IMR-90 (cell line): ENCODE measurements at regions not wholly inside any gene's neighbourhood (a gene's known extent, or its start where the extent isn't known, plus 50 kb on each side); places are given as distances from the start of the nearest gene placed in this dataset.

Experiments
- ATAC-seq: fragments of 200-7000 bp; cut with Tn5 transposase; 2 replicates; pipeline ENCODE4 v1.9.1; 2020; ENCODE audit warnings: low read depth, mild to moderate bottlenecking, moderate library complexity
- BruUV-seq: library from RNA; stranded (reverse); fragments of 400-500 nt; replicated peaks from 2 replicates; lab custom pipeline; 2021; lab: Mats Ljungman, UMichigan
- CTCF ChIA-PET: fragments of 300-600 bp; formaldehyde crosslinking; extraction: SDS; loops from one replicate; lab custom pipeline; 2021; ENCODE audit warnings: antibody characterized with exemption; lab: Yijun Ruan, JAX
- POLR2A ChIA-PET: fragments of 300-600 bp; sonication (Branson Sonifier 250); formaldehyde crosslinking; loops from one replicate; lab custom pipeline; 2022; ENCODE audit warnings: antibody characterized with exemption; ENCODE audit not compliant: unreplicated experiment; lab: Charles Lee
- DNase-seq: peaks from one replicate; pipeline ENCODE4 v3.0.0; 2013
- H2AFZ ChIP-seq: replicated peaks from 2 replicates; pipeline ENCODE3; 2013; ENCODE audit warnings: low read length, mild to moderate bottlenecking; ENCODE audit not compliant: poor library complexity
- H2AK5ac ChIP-seq: 2 replicates; pipeline ENCODE4 v1.6.1; 2013; ENCODE audit warnings: low read depth, low read length, inconsistent platforms
- H2AK9ac ChIP-seq: replicated peaks from 2 replicates; pipeline ENCODE3; 2013; ENCODE audit warnings: mild to moderate bottlenecking, low read depth, low read length, moderate library complexity; ENCODE audit not compliant: poor library complexity
- H2BK120ac ChIP-seq: 2 replicates; pipeline ENCODE4 v1.6.1; 2013; ENCODE audit warnings: low read depth, low read length, inconsistent platforms
- H2BK15ac ChIP-seq: 3 replicates; pipeline ENCODE4 v1.6.1; 2013; ENCODE audit warnings: low read depth, low read length, inconsistent platforms
- H2BK20ac ChIP-seq: 2 replicates; pipeline ENCODE4 v1.6.1; 2013; ENCODE audit warnings: low read depth, mild to moderate bottlenecking, inconsistent platforms, low read length, moderate library complexity
- H2BK5ac ChIP-seq: 2 replicates; pipeline ENCODE4 v1.6.1; 2013; ENCODE audit warnings: mild to moderate bottlenecking, low read depth, low read length, inconsistent platforms; ENCODE audit not compliant: poor library complexity, severe bottlenecking
- H3K14ac ChIP-seq: replicated peaks from 2 replicates; pipeline ENCODE4 v1.6.1; 2013; ENCODE audit warnings: low read depth, low read length, inconsistent platforms
- H3K18ac ChIP-seq: 2 replicates; pipeline ENCODE4 v1.6.1; 2013; ENCODE audit warnings: low read depth, low read length, control low read depth
- H3K23ac ChIP-seq: 2 replicates; pipeline ENCODE4 v1.6.1; 2013; ENCODE audit warnings: low read depth, low read length, inconsistent platforms
- H3K27ac ChIP-seq: 2 replicates; pipeline ENCODE4 v1.5.1; 2013; ENCODE audit warnings: mild to moderate bottlenecking, control low read depth, low read length; ENCODE audit not compliant: insufficient read depth
- H3K27me3 ChIP-seq: 2 replicates; pipeline ENCODE4 v1.6.1; 2013; ENCODE audit warnings: low read length; ENCODE audit not compliant: control insufficient read depth, insufficient read depth
- H3K36me3 ChIP-seq: 2 replicates; pipeline ENCODE4 v1.6.1; 2013; ENCODE audit warnings: low read length, mixed read lengths; ENCODE audit not compliant: control insufficient read depth, insufficient read depth
- H3K4ac ChIP-seq: 2 replicates; pipeline ENCODE4 v1.6.1; 2013; ENCODE audit warnings: low read depth, low read length, inconsistent platforms
- H3K4me1 ChIP-seq: 2 replicates; pipeline ENCODE4 v1.6.1; 2013; ENCODE audit warnings: low read length, mixed read lengths; ENCODE audit not compliant: control insufficient read depth, insufficient read depth
- H3K4me2 ChIP-seq: 2 replicates; pipeline ENCODE4 v1.6.1; 2013; ENCODE audit warnings: low read depth, mild to moderate bottlenecking, control low read depth, low read length, moderate library complexity
- H3K4me3 ChIP-seq: 2 replicates; pipeline ENCODE4 v1.5.1; 2013; ENCODE audit warnings: low read depth, mild to moderate bottlenecking, control low read depth, low read length, moderate library complexity; ENCODE audit not compliant: insufficient read depth
- H3K56ac ChIP-seq: 2 replicates; pipeline ENCODE4 v1.6.1; 2013; ENCODE audit warnings: low read length, inconsistent platforms; ENCODE audit not compliant: insufficient read depth; ENCODE audit errors: extremely low read depth
- H3K79me1 ChIP-seq, 2 experiments: 2 replicates each; pipeline ENCODE4 v1.6.1; 2013; ENCODE audit warnings: low read length in 2 of 2, inconsistent platforms in 1 of 2, low read depth in 1 of 2
- H3K9ac ChIP-seq: 2 replicates; pipeline ENCODE4 v1.6.1; 2013; ENCODE audit warnings: low read depth, low read length, control low read depth
- H3K9me1 ChIP-seq: 2 replicates; pipeline ENCODE4 v1.6.1; 2013; ENCODE audit warnings: low read length, inconsistent platforms; ENCODE audit not compliant: insufficient read depth
- H3K9me3 ChIP-seq: 2 replicates; pipeline ENCODE4 v1.6.1; 2013; ENCODE audit warnings: low read length; ENCODE audit not compliant: control insufficient read depth, insufficient read depth
- H4K20me1 ChIP-seq: 2 replicates; pipeline ENCODE4 v1.6.1; 2013; ENCODE audit warnings: low read length, inconsistent platforms; ENCODE audit not compliant: insufficient read depth
- H4K5ac ChIP-seq: 2 replicates; pipeline ENCODE4 v1.6.1; 2013; ENCODE audit warnings: mild to moderate bottlenecking, low read depth, low read length, control low read depth
- H4K8ac ChIP-seq, 2 experiments: 2 replicates each; pipeline ENCODE4 v1.6.1; 2013; ENCODE audit warnings: low read depth in 2 of 2, low read length in 2 of 2, control low read depth in 1 of 2, inconsistent platforms in 1 of 2
- H4K91ac ChIP-seq: 2 replicates; pipeline ENCODE4 v1.6.1; 2013; ENCODE audit warnings: low read depth, low read length, inconsistent platforms; ENCODE audit not compliant: insufficient read depth
- BHLHE40 ChIP-seq: fragments of 150-350 bp; IDR thresholded peaks from 2 replicates; pipeline ENCODE4 v1.6.1; 2016; ENCODE audit warnings: mild to moderate bottlenecking, low read depth, low read length
- CEBPB ChIP-seq: IDR thresholded peaks from 2 replicates; pipeline ENCODE4 v1.6.1; 2012; ENCODE audit warnings: low read depth, low read length, improper control_type of control experiment
- CHD1 ChIP-seq: IDR thresholded peaks from 2 replicates; pipeline ENCODE4 v1.6.1; 2012; ENCODE audit warnings: low read depth, low read length, improper control_type of control experiment
- FOS ChIP-seq: fragments of 150-350 bp; IDR thresholded peaks from 2 replicates; pipeline ENCODE4 v1.6.1; 2016; ENCODE audit warnings: low read depth, low read length
- MAFK ChIP-seq: IDR thresholded peaks from 2 replicates; pipeline ENCODE4 v1.6.1; 2012; ENCODE audit warnings: low read depth, low read length, improper control_type of control experiment
- MAZ ChIP-seq: IDR thresholded peaks from 2 replicates; pipeline ENCODE4 v1.6.1; 2012; ENCODE audit warnings: low read depth, mild to moderate bottlenecking, low read length, improper control_type of control experiment, moderate library complexity, borderline replicate concordance
- POLR2A ChIP-seq: IDR thresholded peaks from 2 replicates; pipeline ENCODE4 v1.6.1; 2012; ENCODE audit warnings: mild to moderate bottlenecking, low read depth, low read length
- RAD21 ChIP-seq: IDR thresholded peaks from 2 replicates; pipeline ENCODE4 v1.6.1; 2012; ENCODE audit warnings: low read length, improper control_type of control experiment
- RCOR1 ChIP-seq: IDR thresholded peaks from 2 replicates; pipeline ENCODE4 v1.6.1; 2012; ENCODE audit warnings: mild to moderate bottlenecking, low read length, improper control_type of control experiment; ENCODE audit not compliant: insufficient replicate concordance
- RFX5 ChIP-seq: IDR thresholded peaks from 2 replicates; pipeline ENCODE4 v1.8.0; 2012; ENCODE audit warnings: low read depth, mild to moderate bottlenecking, low read length, moderate library complexity
- SMC3 ChIP-seq: fragments of 150-350 bp; IDR thresholded peaks from 2 replicates; pipeline ENCODE4 v1.6.1; 2016; ENCODE audit warnings: low read depth, mild to moderate bottlenecking, antibody characterized with exemption, low read length, moderate library complexity
- WGBS, 2 experiments: methylation state at CpG; one replicate each; pipeline versions ENCODE4 v1.1.5 to v1.1.7; 2013; ENCODE audit warnings: missing lambda C conversion rate in 2 of 2; ENCODE audit not compliant: insufficient read length in 1 of 2; ENCODE audit errors: extremely low coverage in 2 of 2; 5-methylcytosine and 5-hydroxymethylcytosine counted together
- dilution Hi-C: fragments of 300-500 bp; cut with HindIII; formaldehyde crosslinking; loops from one replicate; pipeline ENCODE4 v1.14.3; 2018; ENCODE audit warnings: low sequenced_read_pairs; ENCODE audit not compliant: unreplicated experiment
- in situ Hi-C: fragments of 300-500 bp; cut with MboI; formaldehyde crosslinking; loops from 3 replicates; pipeline ENCODE4 v1.14.3; 2019; ENCODE audit warnings: low sequenced_read_pairs, inconsistent platforms, mixed read lengths
- intact Hi-C: fragments of 100-400 bp; cut with micrococcal nuclease; formaldehyde crosslinking; loops from 2 replicates; pipeline ENCODE4 v1.10.0; 2022
- TF ChIP-seq, protein P1 (sequence below): fragments of 150-350 bp; IDR thresholded peaks from 2 replicates; pipeline ENCODE4 v1.6.1; 2016; ENCODE audit warnings: low read depth, mild to moderate bottlenecking, low read length, moderate library complexity, borderline replicate concordance
- TF ChIP-seq, protein P2 (sequence below): conservative IDR thresholded peaks from 2 replicates; pipeline ENCODE4 v1.5.1; 2012; ENCODE audit warnings: mild to moderate bottlenecking, low read depth, low read length, improper control_type of control experiment
- TF ChIP-seq, protein P3 (sequence below): fragments of 150-350 bp; IDR thresholded peaks from 2 replicates; pipeline ENCODE4 v1.6.1; 2017; ENCODE audit warnings: mild to moderate bottlenecking, antibody characterized with exemption, low read length, low read depth

DNA sequence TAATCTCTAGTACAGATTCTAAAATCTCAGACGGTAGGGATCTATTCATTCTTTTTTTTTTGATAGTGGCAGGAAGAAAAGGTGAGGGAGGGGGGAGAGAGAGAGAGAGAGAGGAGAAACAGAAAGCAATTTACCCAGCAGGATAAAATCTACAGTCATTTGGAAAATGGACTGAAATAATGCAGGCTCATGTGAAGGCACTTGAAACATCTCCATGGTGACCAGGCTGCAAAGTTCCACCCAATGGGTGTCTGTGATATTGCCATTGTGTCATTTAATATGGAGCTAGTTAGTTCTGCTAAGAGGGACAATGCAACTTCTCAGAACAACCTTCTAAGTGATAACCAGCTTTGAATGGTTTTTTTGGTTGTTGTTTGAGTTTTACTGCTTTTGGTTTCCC lies 165.2 kb upstream of the RAG2 start:
- Histone ChIP-seq H3K56ac (no peak overlapping the region), H3K18ac (no peak overlapping the region), H2AFZ (no peak overlapping the region), H3K4me3 (no peak overlapping the region), H3K14ac (no peak overlapping the region), H3K23ac (no peak overlapping the region), H2BK20ac (no peak overlapping the region), H2AK9ac (no peak overlapping the region), H3K27me3 (no peaks in the 10 kb centered on the region), H2BK15ac (no peak overlapping the region), H3K9me1 (no peaks in the 10 kb centered on the region), H4K20me1 (no peaks in the 10 kb centered on the region), H3K36me3 (no peaks in the 10 kb centered on the region), H4K5ac (no peak overlapping the region), H3K4me2 (no peak overlapping the region), H2BK5ac (no peak overlapping the region), H3K79me1 (no peaks in the 10 kb centered on the region), H2AK5ac (no peak overlapping the region), H2BK120ac (no peak overlapping the region), H4K91ac (no peak overlapping the region), H3K4me1 (no peaks in the 10 kb centered on the region), H3K9ac (no peak overlapping the region), H4K8ac (no peak overlapping the region), H3K4ac (no peak overlapping the region), H3K9me3 (no peaks in the 10 kb centered on the region), H3K27ac (no peak overlapping the region)
- DNase-seq (no peak), ATAC-seq (no peak)
- intact Hi-C loops (no loop called here), in situ Hi-C loops (no loop called here), dilution Hi-C loops (no loop called here)
- no peak for TF ChIP-seq BHLHE40
- no peak for TF ChIP-seq RAD21
- no peak for TF ChIP-seq MAZ
- no peak for TF ChIP-seq MAFK
- TF ChIP-seq CHD1: no peak
- no peak for TF ChIP-seq RFX5
- no peak for TF ChIP-seq RCOR1
- no peak for TF ChIP-seq FOS
- no peak for TF ChIP-seq SMC3
- TF ChIP-seq, protein P1, sequence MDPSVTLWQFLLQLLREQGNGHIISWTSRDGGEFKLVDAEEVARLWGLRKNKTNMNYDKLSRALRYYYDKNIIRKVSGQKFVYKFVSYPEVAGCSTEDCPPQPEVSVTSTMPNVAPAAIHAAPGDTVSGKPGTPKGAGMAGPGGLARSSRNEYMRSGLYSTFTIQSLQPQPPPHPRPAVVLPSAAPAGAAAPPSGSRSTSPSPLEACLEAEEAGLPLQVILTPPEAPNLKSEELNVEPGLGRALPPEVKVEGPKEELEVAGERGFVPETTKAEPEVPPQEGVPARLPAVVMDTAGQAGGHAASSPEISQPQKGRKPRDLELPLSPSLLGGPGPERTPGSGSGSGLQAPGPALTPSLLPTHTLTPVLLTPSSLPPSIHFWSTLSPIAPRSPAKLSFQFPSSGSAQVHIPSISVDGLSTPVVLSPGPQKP: no peak
- TF ChIP-seq, protein P2, sequence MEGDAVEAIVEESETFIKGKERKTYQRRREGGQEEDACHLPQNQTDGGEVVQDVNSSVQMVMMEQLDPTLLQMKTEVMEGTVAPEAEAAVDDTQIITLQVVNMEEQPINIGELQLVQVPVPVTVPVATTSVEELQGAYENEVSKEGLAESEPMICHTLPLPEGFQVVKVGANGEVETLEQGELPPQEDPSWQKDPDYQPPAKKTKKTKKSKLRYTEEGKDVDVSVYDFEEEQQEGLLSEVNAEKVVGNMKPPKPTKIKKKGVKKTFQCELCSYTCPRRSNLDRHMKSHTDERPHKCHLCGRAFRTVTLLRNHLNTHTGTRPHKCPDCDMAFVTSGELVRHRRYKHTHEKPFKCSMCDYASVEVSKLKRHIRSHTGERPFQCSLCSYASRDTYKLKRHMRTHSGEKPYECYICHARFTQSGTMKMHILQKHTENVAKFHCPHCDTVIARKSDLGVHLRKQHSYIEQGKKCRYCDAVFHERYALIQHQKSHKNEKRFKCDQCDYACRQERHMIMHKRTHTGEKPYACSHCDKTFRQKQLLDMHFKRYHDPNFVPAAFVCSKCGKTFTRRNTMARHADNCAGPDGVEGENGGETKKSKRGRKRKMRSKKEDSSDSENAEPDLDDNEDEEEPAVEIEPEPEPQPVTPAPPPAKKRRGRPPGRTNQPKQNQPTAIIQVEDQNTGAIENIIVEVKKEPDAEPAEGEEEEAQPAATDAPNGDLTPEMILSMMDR: no peak
- no peak for TF ChIP-seq CEBPB
- no peak for TF ChIP-seq POLR2A
- TF ChIP-seq, protein P3, sequence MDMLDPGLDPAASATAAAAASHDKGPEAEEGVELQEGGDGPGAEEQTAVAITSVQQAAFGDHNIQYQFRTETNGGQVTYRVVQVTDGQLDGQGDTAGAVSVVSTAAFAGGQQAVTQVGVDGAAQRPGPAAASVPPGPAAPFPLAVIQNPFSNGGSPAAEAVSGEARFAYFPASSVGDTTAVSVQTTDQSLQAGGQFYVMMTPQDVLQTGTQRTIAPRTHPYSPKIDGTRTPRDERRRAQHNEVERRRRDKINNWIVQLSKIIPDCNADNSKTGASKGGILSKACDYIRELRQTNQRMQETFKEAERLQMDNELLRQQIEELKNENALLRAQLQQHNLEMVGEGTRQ: no peak
- POLR2A ChIA-PET: no interaction called here
- no CpG with 5 or more reads among the region's 1 CpG for WGBS, 2 experiments
- CTCF ChIA-PET: interaction anchor here (1.7 kb wide), 1 partner anchor 16 kb away, joined by 4 read pairs; no protein-coding TSS in a partner anchor
- BruUV-seq: no TSS peak
